HTR-8/SVneo (cell line): ENCODE measurements at regions not wholly inside any gene's neighbourhood (a gene's known extent, or its start where the extent isn't known, plus 50 kb on each side); places are given as distances from the start of the nearest gene placed in this dataset.
"Not testable (repeated sequence)": the region's sequence is repeated elsewhere in the genome, so short reads cannot be mapped to it uniquely, and the experiment has no call there.

Experiments used
- DNase-seq: peaks from one replicate; pipeline ENCODE4 v3.0.0; 2011; ENCODE audit warnings: low spot score, mixed read lengths; ENCODE audit not compliant: insufficient read length
- FAIRE-seq: peaks from 2 replicates; lab custom pipeline; 2011; peaks lifted over from hg19 to GRCh38; lab: Jason Lieb, UNC

DNA sequence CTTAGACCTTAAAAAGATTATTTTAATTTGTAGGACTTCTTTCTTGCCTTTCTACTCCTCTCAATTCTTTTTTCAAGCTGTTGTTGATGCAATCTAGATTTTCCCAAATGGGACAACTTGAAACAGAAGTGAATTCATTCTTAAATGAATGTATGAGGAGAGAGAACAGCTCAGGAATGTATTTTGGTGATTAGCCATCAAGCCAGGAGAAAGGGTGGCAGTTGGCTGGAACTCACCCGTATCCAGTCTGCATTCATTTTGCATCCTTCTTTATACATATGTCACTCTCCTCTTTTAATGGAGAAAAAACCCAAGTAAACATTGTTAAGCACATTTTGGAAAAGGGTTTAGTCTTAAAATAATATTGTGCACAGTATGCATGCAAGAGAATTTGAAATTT is 251.3 kb downstream of the REEP3 start:
- FAIRE-seq (no peak), DNase-seq (no peak)

DNA sequence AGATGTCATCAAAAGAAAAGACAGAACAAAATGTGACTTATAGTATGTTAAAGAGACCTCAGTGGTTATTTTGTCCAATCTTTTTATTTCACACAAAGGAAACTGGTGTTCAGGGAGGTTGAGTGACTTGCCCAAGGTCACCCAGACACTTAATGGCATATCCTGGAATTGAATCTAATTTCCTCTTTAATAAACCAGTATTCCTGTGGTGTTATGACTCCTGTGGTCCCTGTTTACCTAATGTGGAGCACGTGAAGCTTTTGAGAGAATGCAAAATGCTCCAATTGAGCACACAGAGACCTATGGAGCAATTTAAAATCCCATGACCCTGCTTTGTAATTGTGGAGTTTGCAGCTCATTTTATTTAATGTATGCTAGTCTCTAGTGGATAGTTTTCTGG is 251.9 kb downstream of the REEP3 start:
- DNase-seq (no peak), FAIRE-seq (no peak)

DNA sequence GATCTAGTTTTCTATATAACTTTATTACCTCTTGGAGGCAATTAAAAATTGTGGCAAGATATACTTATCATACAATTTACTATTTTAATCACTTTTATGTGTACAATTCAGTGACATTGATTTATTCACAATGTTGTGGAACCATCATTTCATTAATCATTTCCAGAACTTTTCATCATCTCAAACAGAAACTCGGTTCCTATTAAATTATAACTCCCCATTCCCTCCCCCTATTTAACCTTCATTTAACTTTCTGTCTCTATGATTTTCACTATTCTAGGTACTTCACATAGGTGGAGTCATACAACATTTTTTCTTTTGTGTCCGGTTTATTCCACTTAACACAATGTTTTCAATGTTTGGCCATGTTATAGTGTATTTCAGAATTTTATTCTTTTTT is 252.8 kb downstream of the REEP3 start:
- DNase-seq (no peak), FAIRE-seq (no peak)

DNA sequence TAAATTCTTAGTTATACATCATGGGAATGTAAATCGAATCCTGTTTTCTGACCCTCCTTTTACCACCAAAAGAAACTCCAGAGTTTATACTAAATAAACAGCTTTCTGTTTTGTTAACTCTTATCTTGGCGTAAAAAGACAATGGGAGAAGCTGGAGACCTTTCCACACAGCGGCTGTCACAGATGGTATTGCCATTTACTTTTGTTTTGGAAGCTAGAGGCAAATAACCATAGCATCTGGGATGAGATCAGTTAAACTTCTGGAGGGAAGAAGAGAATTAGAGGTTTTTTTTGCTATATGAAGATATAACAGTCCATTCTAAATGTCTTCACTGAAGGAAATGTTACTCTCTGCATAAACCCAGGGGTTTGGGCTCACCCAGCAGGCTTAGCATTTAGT is 258.9 kb downstream of the REEP3 start:
- DNase-seq, result no peak
- FAIRE-seq, result no peak

DNA sequence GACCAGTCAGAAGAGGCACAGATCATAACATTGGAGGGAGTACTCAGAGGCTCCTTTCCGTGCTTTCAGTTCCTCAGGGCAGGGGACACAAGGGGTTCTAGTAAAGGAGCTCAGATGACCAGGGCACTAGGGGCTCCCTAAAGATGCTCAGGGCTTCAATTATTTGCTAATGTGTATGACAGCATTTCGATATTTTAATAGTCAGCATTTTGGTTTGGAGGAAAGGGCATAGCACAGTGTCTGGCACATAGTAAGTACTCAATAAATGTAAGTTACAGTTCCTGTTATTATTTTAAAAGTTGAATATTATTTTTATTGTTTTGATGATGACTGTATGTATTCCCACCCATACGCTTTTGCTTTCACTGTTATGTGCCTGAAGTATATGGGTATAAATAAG is 260.0 kb downstream of the REEP3 start:
- FAIRE-seq, result no peak
- DNase-seq, result no peak

DNA sequence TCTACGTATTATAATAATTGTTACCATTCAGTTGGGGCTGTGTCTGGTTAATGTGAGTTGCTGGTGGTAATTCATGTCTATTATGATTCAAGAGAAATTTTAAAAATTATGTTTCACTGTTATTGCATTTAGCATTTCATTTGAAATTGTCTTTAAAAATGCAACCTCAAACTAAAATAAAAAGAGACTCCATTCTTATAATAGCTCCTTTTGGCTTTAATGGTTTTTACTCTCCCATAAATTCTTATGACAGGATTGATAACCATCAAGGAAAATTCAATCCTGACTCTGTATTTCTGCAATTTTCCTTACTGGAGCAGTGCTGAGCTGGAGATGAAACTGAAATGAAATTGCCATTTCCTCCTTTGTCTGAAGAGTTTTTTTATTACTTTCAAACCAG is 262.7 kb downstream of the REEP3 start:
- FAIRE-seq (no peak), DNase-seq (no peak)

DNA sequence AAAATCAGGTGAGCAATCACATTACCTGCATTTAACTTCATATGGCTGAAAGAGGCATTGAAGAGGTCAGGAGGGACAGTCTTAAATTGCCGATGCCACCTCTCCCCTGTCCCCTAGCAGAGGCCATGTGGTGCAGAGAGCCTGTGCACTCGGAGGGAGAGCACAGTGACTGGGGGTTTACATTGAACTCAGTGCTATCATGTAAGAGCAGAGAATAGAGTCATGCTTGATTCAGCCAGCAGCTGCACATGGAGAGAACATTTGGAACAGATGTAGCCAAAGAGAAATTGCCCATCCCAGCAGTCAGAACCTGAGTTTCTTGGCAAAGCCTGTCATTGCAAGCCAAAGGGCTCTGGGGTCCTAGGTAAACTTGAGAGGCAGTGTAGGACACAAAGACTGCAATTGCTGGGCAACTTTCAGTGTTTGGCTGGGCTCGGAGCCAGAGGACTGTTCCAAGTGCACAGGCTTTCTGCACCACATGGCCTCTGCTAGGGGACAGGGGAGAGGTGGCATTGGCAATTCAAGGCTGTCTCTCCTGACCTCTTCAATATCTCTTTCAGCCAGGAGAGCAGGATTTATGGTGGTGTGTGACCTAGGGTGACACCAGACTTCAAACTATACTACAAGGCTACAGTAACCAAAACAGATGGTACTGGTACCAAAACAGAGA is 267.1 kb downstream of the REEP3 start:
- DNase-seq, result no peak
- no peak for FAIRE-seq

DNA sequence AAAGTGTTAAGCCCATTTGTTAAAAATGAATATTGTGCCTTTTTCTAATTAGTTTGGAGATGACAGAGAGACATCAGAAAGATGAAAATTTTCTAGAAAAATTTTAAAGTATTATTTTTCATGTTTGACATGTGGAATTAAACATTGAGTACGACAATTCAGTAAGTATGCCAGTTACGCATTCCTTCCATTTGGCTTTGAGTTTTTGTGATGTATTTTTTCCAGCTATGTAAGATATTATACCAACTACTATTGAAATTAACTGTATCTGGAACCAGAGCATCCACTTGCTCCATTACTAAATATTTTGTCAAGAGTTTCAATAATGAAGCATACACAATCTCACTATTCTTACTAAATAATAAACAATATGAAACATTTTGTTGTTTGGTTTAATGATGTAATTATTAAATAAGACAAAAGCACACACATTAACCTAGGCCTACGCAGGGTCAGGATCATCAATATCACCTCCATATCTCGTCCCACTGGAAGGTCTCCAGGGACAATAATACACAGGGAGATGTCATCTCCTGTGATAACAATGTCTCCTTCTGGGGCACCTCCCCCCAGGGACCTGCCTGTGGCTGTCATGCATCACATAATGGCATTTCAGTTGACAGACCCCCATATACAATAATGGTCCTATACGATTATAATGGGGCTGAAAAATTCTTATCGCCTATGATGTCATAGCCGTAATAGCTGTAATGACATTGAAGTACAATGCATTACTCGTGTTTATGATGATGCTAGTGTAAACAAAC is 274.1 kb downstream of the REEP3 start:
- no peak for FAIRE-seq

DNA sequence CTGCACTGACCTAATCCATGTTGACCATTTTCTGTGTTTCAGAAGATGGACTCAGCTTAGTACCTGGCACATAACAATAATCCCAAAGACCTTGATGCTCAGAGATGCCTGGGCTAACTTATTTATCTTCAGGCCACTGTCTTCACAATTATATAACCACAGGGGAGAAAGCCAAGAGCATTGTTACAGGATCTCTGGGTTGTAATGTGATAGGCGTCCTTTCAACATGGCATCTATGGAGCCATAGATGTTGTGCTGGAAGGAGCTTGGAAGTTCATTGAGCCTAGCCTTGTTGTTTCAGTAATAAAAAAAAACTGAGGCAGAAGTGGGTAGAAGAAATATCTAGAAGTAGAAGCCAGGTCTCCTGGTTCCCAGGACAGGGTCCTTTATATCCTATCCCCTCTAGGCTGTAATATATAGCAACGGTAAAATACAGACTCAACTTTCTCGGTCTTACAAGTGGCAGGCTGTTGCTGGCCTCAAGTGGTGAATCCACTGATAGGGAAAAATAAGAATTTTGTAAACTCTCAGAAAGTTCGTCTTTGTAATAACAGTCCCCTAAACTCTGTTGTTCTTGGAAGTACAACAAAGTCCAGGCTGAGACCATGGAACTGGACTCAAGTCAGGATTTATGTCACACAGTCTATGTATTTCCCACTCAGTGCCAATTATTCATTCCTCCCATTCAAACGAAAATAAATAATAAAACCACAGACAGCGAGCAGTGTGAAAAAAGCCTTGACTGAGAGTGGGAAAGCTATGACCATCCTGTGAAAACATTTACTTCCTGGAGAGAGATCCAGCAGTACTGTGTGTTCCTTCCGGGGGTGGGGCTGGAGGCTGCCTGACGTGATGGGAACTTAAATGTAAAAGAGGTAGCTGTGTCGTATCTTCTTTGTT is 277.6 kb downstream of the REEP3 start:
- DNase-seq (peak; percentile 41), FAIRE-seq (no peak)

More for the DNA sequence above, 274.1 kb downstream of the REEP3 start:
- DNase-seq, result no peak

DNA sequence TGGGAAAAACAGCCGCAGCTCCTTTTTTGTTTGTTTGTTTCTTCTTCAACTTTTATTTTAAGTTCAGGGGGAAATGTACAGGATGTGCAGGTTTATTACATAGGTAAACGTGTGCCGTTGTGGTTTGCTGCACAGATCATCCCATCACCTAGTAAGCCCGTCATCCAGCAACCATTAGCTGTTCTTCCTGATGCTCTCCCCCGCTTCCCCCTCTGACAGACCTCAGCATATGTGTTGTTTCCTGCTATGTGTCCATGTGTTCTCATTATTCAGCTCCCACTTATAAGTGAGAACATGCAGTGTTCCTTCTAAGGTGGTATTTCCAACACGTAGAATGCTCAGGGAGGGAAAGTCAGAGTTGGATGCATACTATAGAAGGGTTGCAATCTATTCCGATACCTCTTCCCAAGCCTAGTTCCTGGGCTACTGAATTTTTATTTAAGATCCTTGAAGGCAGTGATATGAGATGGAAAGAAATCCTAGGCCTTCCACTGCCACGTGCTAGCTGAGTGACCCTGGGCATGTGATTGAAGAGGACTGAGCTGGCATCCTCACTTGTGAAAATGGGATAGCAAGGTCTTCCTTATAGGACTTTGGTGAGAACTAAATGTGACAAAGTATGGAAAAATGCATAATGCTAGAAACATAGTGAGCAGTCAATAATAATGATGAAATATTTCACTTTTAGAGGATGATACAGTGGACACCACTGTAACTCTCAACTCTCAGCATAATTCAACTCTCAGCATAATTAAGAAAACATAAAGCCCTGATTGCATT is 278.5 kb downstream of the REEP3 start:
- DNase-seq (no peak), FAIRE-seq (no peak)

DNA sequence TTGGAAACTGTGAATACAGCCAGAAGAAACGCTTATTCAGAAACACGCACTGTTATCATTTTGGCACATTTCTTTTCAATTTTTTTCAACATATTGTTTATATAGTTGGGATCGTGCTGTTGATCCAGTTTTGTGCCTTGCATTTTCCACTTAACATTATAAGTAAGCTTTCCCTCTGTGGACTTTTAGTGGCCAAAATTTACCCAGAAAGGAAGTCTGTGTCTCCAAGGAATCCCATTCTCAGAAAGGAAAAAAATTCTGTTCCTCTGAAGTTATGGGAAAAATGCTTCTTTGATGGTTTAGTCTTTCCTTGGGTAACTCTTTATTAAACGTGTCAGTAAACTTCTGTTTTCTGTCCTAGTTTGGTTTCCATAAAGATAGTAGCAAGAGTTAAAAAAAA is 280.0 kb downstream of the REEP3 start:
- no peak for DNase-seq
- FAIRE-seq, result no peak

DNA sequence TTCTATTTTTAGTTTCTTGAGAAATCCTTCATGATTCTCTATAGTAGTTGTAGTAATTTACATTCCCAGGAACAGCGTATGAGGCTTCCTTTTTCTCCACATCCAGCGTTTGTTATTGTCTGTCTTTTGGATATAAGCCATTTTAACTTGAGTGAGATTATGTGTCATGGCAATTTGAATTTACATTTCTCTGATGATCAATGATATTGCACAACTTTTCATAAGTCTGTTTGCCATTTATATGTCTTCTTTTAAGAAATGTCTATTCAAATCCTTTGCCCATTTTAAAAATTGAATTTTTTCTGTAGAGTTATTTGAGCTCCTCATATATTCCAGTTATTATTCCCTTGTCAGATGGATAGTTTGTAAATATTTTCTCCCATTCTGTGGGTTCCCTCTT is 285.1 kb downstream of the REEP3 start:
- DNase-seq, result no peak
- no peak for FAIRE-seq

DNA sequence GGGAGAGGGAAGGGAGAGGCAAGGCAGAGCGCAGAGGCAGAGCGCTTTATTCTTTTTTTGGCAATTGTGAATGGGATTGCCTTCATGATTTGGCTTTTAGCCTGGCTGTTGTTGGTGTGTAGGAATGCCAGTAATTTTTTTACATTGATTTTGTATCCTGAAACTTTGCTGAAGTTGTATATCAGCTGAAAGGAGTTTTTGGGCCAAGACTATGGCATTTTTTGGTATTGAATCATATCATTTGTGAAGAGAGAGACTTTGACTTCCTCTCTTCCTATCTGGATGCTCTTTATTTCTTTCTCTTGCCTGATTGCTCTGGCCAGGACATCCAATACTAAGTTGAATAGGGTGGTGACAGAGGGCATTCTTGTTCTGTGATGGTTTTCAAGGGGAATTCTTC is 291.3 kb downstream of the REEP3 start:
- FAIRE-seq (no peak), DNase-seq (no peak)

DNA sequence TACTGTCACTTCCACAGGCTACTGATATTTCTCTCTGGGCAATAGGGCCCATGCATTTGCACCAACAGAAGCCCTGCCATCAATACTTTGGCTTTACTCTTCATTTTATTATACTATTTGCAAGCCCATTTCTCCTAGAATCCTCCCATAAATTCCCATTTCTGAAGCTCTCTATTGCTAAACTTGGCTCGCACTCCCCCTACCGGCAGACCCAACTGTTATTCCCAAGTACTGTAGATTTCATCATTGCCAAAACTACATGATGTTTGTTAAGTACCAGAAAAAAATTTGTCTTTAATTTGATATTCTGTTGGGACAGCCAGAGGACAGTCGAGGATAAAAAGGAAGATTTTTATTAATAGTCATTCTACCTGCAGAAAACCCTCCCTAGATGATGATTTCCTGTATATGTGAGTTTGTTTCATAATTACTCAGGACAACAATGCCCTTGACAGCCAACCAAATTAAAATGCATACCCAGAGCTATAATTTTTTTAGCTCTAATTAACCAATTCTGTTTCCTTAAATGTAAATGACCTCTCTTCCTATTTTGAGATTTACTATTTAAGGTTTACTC is 298.6 kb downstream of the REEP3 start:
- no peak for FAIRE-seq
- peak; percentile 26 for DNase-seq

DNA sequence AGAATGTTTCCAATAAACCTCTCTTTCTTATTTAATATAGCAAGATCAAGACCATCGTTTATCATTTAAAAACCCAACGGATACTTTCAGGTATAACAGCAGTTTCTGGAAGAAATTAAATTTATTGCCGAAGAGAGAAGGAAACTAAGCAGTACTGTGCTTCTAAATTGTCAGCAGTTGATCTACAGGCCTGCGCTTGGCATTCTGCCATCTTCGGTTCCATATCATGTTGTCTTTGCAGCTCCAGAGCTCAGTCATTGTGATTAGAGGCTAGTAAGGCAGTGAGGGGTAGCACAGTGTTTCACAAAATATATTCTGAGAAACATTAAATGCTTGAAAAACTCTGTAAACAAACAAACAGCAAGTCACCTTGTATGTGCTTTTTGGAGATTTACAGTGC is 301.3 kb downstream of the REEP3 start:
- no peak for FAIRE-seq
- no peak for DNase-seq

DNA sequence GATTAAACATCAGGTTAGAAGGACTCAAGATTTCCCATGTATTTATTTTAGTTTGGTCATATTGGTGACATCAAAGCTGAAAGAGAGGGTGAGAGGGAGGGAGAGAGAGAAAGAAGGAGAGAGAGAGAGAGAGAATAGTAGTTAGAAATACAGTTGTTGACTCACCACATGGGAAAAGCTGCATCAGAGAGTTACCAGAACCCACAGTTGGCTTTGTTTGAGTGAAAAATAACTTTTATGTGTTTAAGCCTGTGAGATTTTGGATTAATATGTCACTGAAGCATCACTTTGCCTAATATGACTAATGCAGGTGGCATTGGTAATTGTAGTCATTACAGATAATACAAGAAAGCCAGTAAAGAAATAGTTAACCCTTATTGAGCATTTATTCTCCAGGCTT is 303.9 kb downstream of the REEP3 start:
- DNase-seq (no peak), FAIRE-seq (no peak)

DNA sequence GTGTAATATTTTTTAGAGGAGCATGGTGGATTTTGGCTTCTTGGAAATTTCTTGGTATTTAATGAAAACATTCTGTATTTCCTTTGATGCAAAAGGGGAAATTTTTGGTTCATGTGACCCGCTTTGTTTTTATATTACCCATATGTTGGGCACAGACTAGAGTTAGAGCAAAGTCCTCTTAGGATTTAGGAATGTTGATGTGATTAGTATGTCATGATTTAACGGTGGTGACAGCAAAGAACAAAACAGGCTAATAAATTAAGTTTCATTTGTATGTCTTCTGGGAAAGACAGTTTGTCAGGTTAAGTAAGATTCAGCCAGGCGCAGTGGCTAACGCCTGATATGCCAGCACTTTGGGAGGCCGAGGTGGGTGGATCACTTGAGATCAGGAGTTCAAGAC is 304.6 kb downstream of the REEP3 start:
- DNase-seq (no peak), FAIRE-seq (no peak)

DNA sequence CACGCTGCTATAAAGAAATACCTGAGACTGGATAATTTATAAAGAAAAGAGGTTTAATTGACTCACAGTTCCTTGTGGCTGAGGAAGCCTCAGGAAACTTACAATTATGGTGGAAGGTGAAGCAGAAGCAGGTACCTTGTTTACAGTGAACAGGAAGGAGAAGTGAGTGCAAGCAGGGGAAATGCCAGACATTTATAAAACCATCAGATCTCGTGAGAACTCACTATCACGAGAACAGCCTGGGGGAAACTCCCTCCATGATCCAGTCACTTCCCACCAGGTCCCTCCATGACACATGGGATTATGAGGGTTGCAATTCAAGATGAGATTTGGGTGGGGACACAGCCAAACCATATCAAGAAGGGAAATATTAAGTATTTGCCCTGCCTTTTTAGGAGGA is 305.8 kb downstream of the REEP3 start:
- not testable (repeated sequence) for FAIRE-seq, DNase-seq

DNA sequence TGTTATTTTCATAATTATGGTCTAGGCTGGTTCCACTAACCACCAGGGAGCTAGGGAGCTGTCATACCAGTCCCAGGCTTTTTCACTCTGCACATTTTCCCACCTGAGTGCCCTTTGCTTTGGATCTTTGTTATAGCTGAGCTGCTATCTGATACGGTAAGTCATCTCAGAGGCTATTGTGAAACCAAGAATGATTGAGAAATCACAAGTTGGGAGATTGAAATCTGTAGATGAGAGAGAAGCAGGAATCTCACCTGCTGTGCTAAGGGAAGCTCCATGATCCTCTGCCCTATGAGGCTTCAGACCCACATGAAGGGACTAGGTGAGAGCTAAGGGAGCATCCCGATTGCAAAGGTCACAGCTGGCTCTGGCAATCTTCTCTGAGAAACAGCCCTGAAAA is 307.8 kb downstream of the REEP3 start:
- FAIRE-seq (no peak), DNase-seq (no peak)

DNA sequence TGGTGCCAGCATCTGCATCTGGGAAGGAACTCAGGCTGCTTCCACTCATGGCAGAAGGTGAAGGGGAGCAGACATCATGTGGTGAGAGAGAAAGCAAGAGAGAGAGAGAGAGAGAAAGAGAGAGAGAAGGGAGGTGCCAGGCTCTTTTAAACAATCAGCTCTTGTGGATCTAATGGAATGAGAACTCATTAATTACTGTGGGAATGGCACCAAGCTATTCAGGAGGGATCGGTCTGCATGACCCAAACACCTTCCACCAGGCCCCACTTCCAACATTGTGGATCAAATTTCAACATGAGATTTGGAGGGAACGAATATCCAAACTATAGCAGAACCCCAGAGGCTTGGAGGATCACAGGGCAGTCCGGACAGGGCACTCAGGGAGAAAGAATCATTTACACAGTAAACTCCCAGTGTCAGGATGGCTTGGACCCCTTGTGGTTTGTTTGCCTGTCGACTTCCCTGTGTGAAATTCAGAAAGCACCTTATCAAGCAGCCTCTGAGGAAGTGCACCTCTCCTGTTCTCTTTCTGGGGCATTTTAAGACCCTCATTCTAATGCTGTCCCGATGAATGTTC is 308.5 kb downstream of the REEP3 start:
- FAIRE-seq (no peak), DNase-seq (no peak)
